ENCODE measurements at regions not wholly inside any gene's neighbourhood (a gene's known extent, or its start where the extent isn't known, plus 50 kb on each side); places are given as distances from the start of the nearest gene placed in this dataset.

DNA sequence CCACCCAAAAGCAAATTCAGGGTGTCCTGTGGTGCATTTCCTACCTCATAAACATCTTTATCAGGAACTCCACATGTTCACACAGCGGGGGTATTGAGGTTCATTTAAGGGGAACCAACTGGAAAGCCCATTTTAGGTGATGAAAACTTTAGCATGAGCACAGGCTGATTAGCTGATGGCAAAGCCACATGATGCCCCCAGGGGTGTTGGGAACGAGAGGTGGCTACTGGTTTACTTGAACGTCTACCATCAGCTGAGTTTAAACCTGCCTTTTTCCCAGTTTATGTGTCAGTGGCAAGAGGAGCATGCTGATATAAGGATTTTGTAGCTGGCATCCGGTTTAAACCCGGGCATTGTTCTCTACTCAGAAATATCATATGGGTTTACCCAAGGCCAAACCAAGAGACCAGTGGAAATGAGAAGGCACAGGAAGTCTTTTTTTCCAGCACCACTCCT lies 54.5 kb upstream of the UPP2 start:
- no peak for TF ChIP-seq POLR2A (IDR thresholded peaks at IDR 0.05)
- TF ChIP-seq CTCF (IDR thresholded peaks at IDR 0.05), result no peak
- no peak for TF ChIP-seq EP300 (IDR thresholded peaks at IDR 0.05)
